PC-3 (cell line): ENCODE measurements at regions not wholly inside any gene's neighbourhood (a gene's known extent, or its start where the extent isn't known, plus 50 kb on each side); places are given as distances from the start of the nearest gene placed in this dataset.

ENCODE experiments used
- CTCF ChIP-seq: fragments of 300-600 bp; sonication (generic); conservative IDR thresholded peaks from 2 replicates; pipeline ENCODE4 v1.5.1; 2017; ENCODE audit warnings: antibody characterized with exemption, low read depth, mild to moderate bottlenecking, low read length
- EZH2 ChIP-seq: fragments of 300-600 bp; sonication (generic); IDR thresholded peaks from one replicate; pipeline ENCODE4 v1.6.1; 2017; ENCODE audit warnings: antibody characterized with exemption, mild to moderate bottlenecking, low read length; ENCODE audit not compliant: unreplicated experiment

DNA sequence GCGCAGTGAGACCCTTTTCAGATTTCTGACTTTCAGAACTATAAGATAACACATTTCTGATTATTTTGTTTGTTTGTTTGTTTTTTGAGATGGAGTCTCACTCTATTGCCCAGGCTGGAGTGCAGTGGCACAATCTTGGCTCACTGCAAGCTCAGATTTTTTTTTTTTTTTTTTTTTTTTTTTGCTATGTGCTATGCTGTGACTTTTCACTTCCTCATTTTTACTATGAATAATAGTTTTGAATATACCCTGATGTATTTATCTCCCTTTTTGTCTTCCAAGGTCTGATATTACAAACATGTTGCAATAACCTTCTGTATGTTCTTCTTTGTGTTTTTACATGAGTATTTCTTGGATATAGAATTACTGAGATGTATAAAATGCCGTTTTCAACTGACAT is 658.7 kb upstream of the SEL1L start:
- no peak for TF ChIP-seq CTCF
- no peak for TF ChIP-seq EZH2
